Keratinocyte (primary cell): ENCODE measurements at regions not wholly inside any gene's neighbourhood (a gene's known extent, or its start where the extent isn't known, plus 50 kb on each side); places are given as distances from the start of the nearest gene placed in this dataset.

Experiments
- DNase-seq: peaks from one replicate; pipeline ENCODE4 v3.0.0-alpha.2; 2011; ENCODE audit warnings: low read depth, missing footprints, low spot score
- FAIRE-seq: peaks from 2 replicates; lab custom pipeline; 2011; peaks lifted over from hg19 to GRCh38; lab: Jason Lieb, UNC
- H2AFZ ChIP-seq: 2 replicates; pipeline ENCODE4 v1.6.0; 2012; ENCODE audit warnings: low read length, control low read depth, inconsistent platforms; ENCODE audit not compliant: control insufficient read depth
- H3K27ac ChIP-seq: 2 replicates; pipeline ENCODE4 v1.5.1; 2011; ENCODE audit warnings: low read length; ENCODE audit not compliant: control insufficient read depth, insufficient read depth
- H3K27me3 ChIP-seq: 3 replicates; pipeline ENCODE4 v1.6.0; 2011; ENCODE audit warnings: low read length; ENCODE audit not compliant: control insufficient read depth, insufficient read depth; ENCODE audit errors: extremely low read depth
- H3K36me3 ChIP-seq, 2 experiments: 2 replicates in 1 of 2; 3 replicates in 1 of 2; pipeline ENCODE4 v1.5.1; 2011; ENCODE audit warnings: low read length in 2 of 2, mild to moderate bottlenecking in 1 of 2; ENCODE audit not compliant: control insufficient read depth in 2 of 2, insufficient read depth in 2 of 2; ENCODE audit errors: extremely low read depth in 1 of 2
- H3K4me1 ChIP-seq: 3 replicates; pipeline ENCODE4 v1.5.1; 2011; ENCODE audit warnings: low read length; ENCODE audit not compliant: control insufficient read depth, insufficient read depth; ENCODE audit errors: extremely low read depth
- H3K4me2 ChIP-seq: 3 replicates; pipeline ENCODE4 v1.6.0; 2011; ENCODE audit warnings: low read depth, low read length; ENCODE audit not compliant: control insufficient read depth, insufficient read depth; ENCODE audit errors: extremely low read depth
- H3K4me3 ChIP-seq, 3 experiments: fragments of 200-600 bp in 1 of 3; sonication (generic) in 1 of 3; 2 replicates in 2 of 3; 3 replicates in 1 of 3; pipeline ENCODE4 v1.5.1; 2011 to 2016; ENCODE audit warnings: low read length in 3 of 3, mild to moderate bottlenecking in 3 of 3, control low read depth in 2 of 3, inconsistent platforms in 1 of 3, low read depth in 1 of 3, mixed read lengths in 1 of 3, mixed run types in 1 of 3, moderate library complexity in 1 of 3; ENCODE audit not compliant: control insufficient read depth in 2 of 3, insufficient read depth in 2 of 3; ENCODE audit errors: extremely low read depth in 1 of 3
- H3K79me2 ChIP-seq: 2 replicates; pipeline ENCODE4 v1.6.0; 2012; ENCODE audit warnings: low read length; ENCODE audit not compliant: control insufficient read depth, insufficient read depth
- H3K9ac ChIP-seq: 3 replicates; pipeline ENCODE4 v1.6.0; 2011; ENCODE audit warnings: low read length; ENCODE audit not compliant: control insufficient read depth, insufficient read depth; ENCODE audit errors: extremely low read depth
- H3K9me1 ChIP-seq: 3 replicates; pipeline ENCODE4 v1.6.0; 2011; ENCODE audit warnings: low read length; ENCODE audit not compliant: control insufficient read depth, insufficient read depth; ENCODE audit errors: extremely low read depth
- H3K9me3 ChIP-seq: 2 replicates; pipeline ENCODE4 v1.5.1; 2012; ENCODE audit warnings: low read depth, low read length; ENCODE audit not compliant: control insufficient read depth
- H4K20me1 ChIP-seq: 3 replicates; pipeline ENCODE4 v1.6.0; 2011; ENCODE audit warnings: low read length; ENCODE audit not compliant: control insufficient read depth, insufficient read depth; ENCODE audit errors: extremely low read depth
- EZH2 ChIP-seq: IDR thresholded peaks from one replicate; pipeline ENCODE4 v1.6.1; 2012; ENCODE audit warnings: inconsistent platforms, mild to moderate bottlenecking, low read length, moderate library complexity
- dilution Hi-C: fragments of 300-500 bp; cut with MboI; formaldehyde crosslinking; loops from one replicate; pipeline ENCODE4 v1.7.0; 2020; ENCODE audit warnings: low sequenced_read_pairs; ENCODE audit not compliant: extremely low pct_ligation_motif_present
- TF ChIP-seq, protein P1 (sequence below), 3 experiments: IDR thresholded peaks in 1 of 3; conservative IDR thresholded peaks in 1 of 3; optimal IDR thresholded peaks in 1 of 3; 2 replicates in 2 of 3; 3 replicates in 1 of 3; pipeline versions ENCODE3 to v1.5.1; 2011; ENCODE audit warnings: low read length in 3 of 3, mild to moderate bottlenecking in 3 of 3, moderate library complexity in 2 of 3, control low read depth in 1 of 3, inconsistent platforms in 1 of 3; ENCODE audit not compliant: insufficient read depth in 2 of 3; ENCODE audit errors: extremely low read depth in 1 of 3

DNA sequence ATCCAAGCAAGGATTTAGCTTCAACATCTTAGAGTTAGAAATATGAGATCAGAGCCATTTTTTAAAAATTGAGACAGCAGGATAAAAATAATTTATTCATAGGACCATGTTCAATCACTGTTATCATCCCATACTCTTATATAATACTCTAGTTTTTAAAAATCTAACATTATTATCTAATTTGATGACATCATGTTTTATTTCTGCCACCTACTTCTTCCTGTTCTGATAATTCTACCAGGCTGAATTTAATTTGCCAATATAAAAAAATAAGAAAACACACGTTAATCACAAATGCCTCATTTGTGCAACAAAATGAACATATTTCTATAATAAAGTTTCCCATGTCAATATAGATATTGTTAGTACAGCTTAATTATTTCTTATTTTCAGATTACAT lies 621.7 kb downstream of the KCNJ3 start:
- Histone ChIP-seq H2AFZ (no peak overlapping the region), H3K27ac (no peak overlapping the region), H3K4me1 (no peaks in the 10 kb centered on the region), H3K4me2 (no peak overlapping the region), H3K4me3 (no peak overlapping the region), H4K20me1 (no peaks in the 10 kb centered on the region), H3K27me3 (no peaks in the 10 kb centered on the region), H3K9me3 (no peaks in the 10 kb centered on the region), H3K9ac (no peak overlapping the region), H3K79me2 (no peaks in the 10 kb centered on the region), H3K36me3 (no peaks in the 10 kb centered on the region), H3K9me1 (no peaks in the 10 kb centered on the region)
- DNase-seq (no peak), FAIRE-seq (no peak)
- dilution Hi-C loops: no loop called here
- TF ChIP-seq, protein P1, sequence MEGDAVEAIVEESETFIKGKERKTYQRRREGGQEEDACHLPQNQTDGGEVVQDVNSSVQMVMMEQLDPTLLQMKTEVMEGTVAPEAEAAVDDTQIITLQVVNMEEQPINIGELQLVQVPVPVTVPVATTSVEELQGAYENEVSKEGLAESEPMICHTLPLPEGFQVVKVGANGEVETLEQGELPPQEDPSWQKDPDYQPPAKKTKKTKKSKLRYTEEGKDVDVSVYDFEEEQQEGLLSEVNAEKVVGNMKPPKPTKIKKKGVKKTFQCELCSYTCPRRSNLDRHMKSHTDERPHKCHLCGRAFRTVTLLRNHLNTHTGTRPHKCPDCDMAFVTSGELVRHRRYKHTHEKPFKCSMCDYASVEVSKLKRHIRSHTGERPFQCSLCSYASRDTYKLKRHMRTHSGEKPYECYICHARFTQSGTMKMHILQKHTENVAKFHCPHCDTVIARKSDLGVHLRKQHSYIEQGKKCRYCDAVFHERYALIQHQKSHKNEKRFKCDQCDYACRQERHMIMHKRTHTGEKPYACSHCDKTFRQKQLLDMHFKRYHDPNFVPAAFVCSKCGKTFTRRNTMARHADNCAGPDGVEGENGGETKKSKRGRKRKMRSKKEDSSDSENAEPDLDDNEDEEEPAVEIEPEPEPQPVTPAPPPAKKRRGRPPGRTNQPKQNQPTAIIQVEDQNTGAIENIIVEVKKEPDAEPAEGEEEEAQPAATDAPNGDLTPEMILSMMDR (optimal IDR thresholded peaks at IDR 0.05 in 1 of 3, IDR thresholded peaks at IDR 0.05 in 1 of 3, conservative IDR thresholded peaks at IDR 0.05 in 1 of 3; ENCODE audit: extremely low read depth in 1 of 3, insufficient read depth in 2 of 3, low read length in 3 of 3): no peak
- TF ChIP-seq EZH2: no peak

DNA sequence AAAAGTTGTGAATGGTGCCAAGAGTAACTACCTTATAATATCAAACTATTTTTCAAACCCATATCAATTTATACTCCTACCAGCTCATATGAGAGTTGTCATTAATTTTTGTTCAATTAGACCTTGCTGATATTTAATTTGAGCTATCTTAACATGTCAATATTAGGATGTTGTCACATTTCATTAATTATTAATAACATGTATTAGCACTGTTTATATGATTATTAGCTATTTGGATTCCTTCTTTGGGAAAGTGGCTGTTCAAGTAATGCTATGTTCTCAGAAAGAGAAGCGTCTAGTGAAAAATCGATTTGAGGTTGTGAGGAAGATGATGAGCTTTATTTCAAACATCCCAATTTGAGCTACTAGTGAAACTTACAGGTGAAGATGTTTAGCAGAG lies 620.2 kb downstream of the KCNJ3 start:
- no peak for DNase-seq
- no peak for TF ChIP-seq EZH2
- TF ChIP-seq, protein P1 (optimal IDR thresholded peaks at IDR 0.05 in 1 of 3, IDR thresholded peaks at IDR 0.05 in 1 of 3, conservative IDR thresholded peaks at IDR 0.05 in 1 of 3; ENCODE audit: extremely low read depth in 1 of 3, insufficient read depth in 2 of 3, low read length in 3 of 3): no peak

More for the DNA sequence above, 620.2 kb downstream of the KCNJ3 start:
- dilution Hi-C loops: no loop called here
- Histone ChIP-seq H3K9me1 (no peaks in the 10 kb centered on the region), H3K4me1 (no peaks in the 10 kb centered on the region), H4K20me1 (no peaks in the 10 kb centered on the region), H3K4me3 (no peak overlapping the region), H3K4me2 (no peak overlapping the region), H3K27me3 (no peaks in the 10 kb centered on the region), H3K36me3 (no peaks in the 10 kb centered on the region), H3K9ac (no peak overlapping the region), H2AFZ (no peak overlapping the region), H3K9me3 (no peaks in the 10 kb centered on the region), H3K79me2 (no peaks in the 10 kb centered on the region), H3K27ac (no peak overlapping the region)
- no peak for FAIRE-seq
